ENCODE measurements at regions not wholly inside any gene's neighbourhood (a gene's known extent, or its start where the extent isn't known, plus 50 kb on each side); places are given as distances from the start of the nearest gene placed in this dataset.

DNA sequence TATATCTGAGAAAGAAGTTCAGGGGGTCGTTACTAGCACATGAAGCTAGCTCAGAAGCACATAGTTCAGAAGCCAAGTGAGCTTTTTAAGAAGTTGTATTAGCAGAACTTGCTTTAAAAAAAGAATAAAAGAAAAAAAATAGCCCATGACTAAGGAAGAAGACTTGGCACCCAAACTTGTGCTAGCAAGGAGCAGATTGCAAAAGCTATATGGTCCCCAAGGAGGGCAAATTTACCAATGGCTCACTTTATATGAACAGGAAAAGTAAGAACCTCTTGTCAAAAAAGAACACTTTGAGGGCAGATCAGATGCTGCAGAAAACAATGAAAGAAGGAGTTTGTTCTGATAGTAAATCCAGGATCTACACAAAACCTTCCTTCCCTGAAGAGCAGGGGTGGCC, 486.5 kb upstream of the ACVR2A start:
- peaks cover 2% of the 10 kb centered on the region for H3K27me3 Mint-ChIP-seq (ENCODE audit: insufficient read depth)
- H3K4me3 Mint-ChIP-seq: no peak overlapping the region
- H3K27ac Mint-ChIP-seq: no peak overlapping the region
- DNase-seq (ENCODE audit: low spot score): no peak
- H3K4me1 Mint-ChIP-seq (ENCODE audit: low read depth): no peaks in the 10 kb centered on the region
- H3K9me3 Mint-ChIP-seq: no peaks in the 10 kb centered on the region
- H3K36me3 Mint-ChIP-seq (ENCODE audit: low read depth): no peaks in the 10 kb centered on the region
- intact Hi-C loops (cut with micrococcal nuclease): no loop called here

DNA sequence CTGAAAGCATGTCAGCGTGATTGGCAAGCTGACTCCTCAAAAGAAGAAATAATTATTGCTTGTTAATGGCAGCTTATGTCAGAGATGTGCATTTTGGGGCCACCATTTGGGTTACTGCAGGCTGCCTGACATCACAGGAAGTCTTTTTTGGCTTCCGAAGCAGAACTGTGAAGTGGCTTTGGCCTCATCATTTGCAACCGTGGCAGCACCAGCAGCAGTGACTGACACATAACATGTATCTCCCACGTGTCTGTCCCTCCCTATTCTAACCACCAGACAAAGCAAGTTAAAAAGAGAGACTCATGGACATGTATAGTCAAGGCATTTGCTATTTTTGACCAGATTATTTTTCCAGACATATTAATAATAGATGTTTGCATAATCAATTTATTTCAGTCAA, 488.7 kb upstream of the ACVR2A start:
- peaks cover 2% of the 10 kb centered on the region for H3K27me3 Mint-ChIP-seq (ENCODE audit: insufficient read depth)
- no peaks in the 10 kb centered on the region for H3K9me3 Mint-ChIP-seq
- no peak for DNase-seq (ENCODE audit: low spot score)
- no peaks in the 10 kb centered on the region for H3K36me3 Mint-ChIP-seq (ENCODE audit: low read depth)
- no peak overlapping the region for H3K27ac Mint-ChIP-seq
- intact Hi-C loops (cut with micrococcal nuclease): no loop called here
- H3K4me1 Mint-ChIP-seq (ENCODE audit: low read depth): no peaks in the 10 kb centered on the region
- no peak overlapping the region for H3K4me3 Mint-ChIP-seq

DNA sequence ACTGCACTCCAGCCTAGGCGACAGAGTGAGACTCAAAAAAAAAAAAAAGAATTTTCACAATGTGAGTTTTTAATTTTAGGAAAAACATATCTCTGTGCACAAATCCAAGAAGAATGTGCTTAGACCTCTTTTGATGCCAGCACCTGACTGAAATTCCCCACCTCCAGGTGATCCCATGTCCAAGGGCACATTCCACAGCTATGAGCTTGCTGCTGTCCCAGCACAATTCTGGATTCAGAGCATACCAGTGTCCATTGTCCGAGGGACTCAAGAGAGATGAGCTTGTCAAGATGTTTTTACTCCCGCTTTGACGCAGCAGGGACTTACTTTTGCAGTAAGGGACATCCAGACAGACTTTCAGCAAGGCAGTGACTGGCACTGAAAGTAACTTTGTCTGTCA, 489.1 kb upstream of the ACVR2A start:
- no peaks in the 10 kb centered on the region for H3K9me3 Mint-ChIP-seq
- peaks cover 2% of the 10 kb centered on the region for H3K27me3 Mint-ChIP-seq (ENCODE audit: insufficient read depth)
- H3K4me3 Mint-ChIP-seq: no peak overlapping the region
- intact Hi-C loops (cut with micrococcal nuclease): no loop called here
- H3K4me1 Mint-ChIP-seq (ENCODE audit: low read depth): no peaks in the 10 kb centered on the region
- no peak for DNase-seq (ENCODE audit: low spot score)
- no peaks in the 10 kb centered on the region for H3K36me3 Mint-ChIP-seq (ENCODE audit: low read depth)
- no peak overlapping the region for H3K27ac Mint-ChIP-seq

DNA sequence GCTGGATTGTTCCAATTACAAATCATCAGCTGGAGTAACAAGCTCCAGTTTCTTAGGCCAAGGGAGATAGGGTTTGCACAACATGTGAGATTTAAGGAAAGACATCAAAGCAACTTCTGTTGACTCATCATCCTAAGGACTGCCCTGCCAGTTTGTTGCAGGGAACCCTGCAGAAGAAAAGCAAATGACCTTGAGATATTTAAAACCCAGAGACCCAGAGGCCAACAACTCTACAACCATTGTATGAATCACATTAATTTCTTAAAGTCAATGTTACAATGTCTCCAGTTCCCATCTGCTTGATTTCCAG, 491.8 kb upstream of the ACVR2A start:
- intact Hi-C loops (cut with micrococcal nuclease): no loop called here
- H3K4me3 Mint-ChIP-seq: no peak overlapping the region
- H3K27me3 Mint-ChIP-seq (ENCODE audit: insufficient read depth): no peaks in the 10 kb centered on the region
- H3K4me1 Mint-ChIP-seq (ENCODE audit: low read depth): no peaks in the 10 kb centered on the region
- DNase-seq (ENCODE audit: low spot score): no peak
- no peak overlapping the region for H3K27ac Mint-ChIP-seq
- no peaks in the 10 kb centered on the region for H3K9me3 Mint-ChIP-seq
- no peaks in the 10 kb centered on the region for H3K36me3 Mint-ChIP-seq (ENCODE audit: low read depth)

DNA sequence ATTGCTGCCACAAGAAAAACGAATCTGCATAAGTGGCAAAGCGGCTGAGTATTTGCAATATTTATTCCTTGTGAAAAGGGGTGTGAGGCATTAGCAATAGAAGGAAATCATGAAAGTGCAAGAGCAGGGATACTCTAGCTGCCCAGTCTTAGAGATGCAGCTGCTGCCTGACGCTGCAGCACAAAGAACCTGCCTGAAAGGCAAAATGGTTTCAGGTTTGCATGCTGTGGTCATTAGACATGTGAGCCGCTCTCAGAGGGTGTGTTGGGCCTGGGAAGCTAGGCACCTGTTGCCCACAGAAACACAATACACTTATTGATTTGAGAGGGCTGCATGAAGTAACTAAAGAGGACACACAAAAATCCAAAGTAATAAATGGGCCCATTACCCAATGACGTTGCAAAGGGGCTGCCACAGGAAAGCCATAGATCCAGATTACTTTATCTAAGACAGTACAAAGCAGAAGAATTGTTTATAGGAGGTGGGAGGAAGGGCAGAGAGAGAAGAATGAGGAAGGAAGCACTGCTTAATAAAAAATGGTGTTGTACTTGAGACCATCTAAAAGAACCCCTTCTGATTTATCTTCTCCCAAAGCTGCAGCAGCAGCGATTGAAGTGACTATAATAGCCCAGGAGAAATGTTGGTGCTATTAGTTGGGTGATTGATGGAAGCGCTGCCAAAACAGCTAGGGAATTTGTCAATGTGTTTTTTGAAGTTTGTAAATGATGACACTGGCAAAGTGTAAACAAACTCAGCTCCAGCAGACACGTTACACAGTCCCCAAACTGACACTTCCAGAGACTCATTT, 492.4 kb upstream of the ACVR2A start:
- Mint-ChIP-seq H3K27me3 (ENCODE audit: insufficient read depth) (no peaks in the 10 kb centered on the region), H3K9me3 (no peaks in the 10 kb centered on the region), H3K27ac (no peak overlapping the region), H3K4me3 (no peak overlapping the region), H3K4me1 (ENCODE audit: low read depth) (no peaks in the 10 kb centered on the region), H3K36me3 (ENCODE audit: low read depth) (no peaks in the 10 kb centered on the region)
- DNase-seq (ENCODE audit: low spot score): no peak
- intact Hi-C loops (cut with micrococcal nuclease): no loop called here

DNA sequence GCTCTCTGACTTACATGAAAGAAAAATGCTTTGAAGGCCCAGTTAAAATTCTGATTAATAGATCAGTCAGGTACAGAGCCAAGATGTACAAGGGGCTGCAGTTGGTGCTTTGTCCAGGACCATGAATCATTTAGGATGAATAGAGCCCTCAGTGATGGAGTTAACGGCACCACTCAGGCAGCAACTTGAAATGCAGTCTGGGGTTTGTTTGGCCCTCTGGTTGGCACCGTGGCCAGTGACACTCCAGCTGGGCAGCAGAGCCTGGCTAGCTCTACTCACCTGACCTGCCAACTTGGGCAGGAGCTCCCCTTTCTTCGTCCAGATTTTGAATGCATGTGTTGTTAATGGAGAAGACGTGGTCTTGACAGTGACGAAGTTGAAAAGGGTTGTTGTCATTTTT, 493.0 kb upstream of the ACVR2A start:
- no peak for DNase-seq (ENCODE audit: low spot score)
- Mint-ChIP-seq H3K27ac (no peak overlapping the region), H3K36me3 (ENCODE audit: low read depth) (no peaks in the 10 kb centered on the region), H3K4me3 (no peak overlapping the region), H3K9me3 (no peaks in the 10 kb centered on the region), H3K4me1 (ENCODE audit: low read depth) (no peaks in the 10 kb centered on the region), H3K27me3 (ENCODE audit: insufficient read depth) (no peaks in the 10 kb centered on the region)
- intact Hi-C loops (cut with micrococcal nuclease): no loop called here

DNA sequence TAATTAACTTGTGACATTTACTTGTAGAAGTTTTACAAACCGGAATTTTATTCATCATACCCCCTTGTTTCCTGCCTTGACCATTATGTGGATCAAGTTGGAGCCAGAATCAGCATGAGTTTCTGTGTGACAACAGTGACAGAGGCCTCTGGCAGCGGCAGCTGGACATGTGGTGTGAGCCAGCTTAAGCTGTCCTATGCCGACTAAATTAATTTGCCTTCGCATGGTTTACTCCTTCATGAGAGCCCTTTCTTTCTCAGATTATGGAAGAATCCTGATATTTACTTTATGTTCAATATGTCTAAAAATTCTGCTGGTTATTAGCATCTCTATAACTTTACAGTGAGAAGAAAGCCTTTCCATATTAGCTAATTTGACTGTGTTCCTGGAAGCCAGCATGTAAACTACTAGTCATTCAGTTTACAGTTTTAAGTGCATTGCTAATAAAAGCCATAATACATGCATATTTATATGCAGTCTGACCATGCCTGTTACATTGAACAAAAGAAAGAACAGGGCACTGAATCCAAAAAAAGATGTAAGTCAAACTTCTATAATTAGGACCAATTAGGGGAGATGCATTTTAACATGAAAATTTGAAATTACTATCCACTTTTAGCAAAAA, 495.8 kb upstream of the ACVR2A start:
- intact Hi-C loops (cut with micrococcal nuclease): no loop called here
- Mint-ChIP-seq H3K27ac (no peak overlapping the region), H3K36me3 (ENCODE audit: low read depth) (no peaks in the 10 kb centered on the region), H3K27me3 (ENCODE audit: insufficient read depth) (peaks cover 2% of the 10 kb centered on the region), H3K9me3 (peaks cover 8% of the 10 kb centered on the region), H3K4me1 (ENCODE audit: low read depth) (no peaks in the 10 kb centered on the region), H3K4me3 (no peak overlapping the region)
- DNase-seq (ENCODE audit: low spot score): no peak

DNA sequence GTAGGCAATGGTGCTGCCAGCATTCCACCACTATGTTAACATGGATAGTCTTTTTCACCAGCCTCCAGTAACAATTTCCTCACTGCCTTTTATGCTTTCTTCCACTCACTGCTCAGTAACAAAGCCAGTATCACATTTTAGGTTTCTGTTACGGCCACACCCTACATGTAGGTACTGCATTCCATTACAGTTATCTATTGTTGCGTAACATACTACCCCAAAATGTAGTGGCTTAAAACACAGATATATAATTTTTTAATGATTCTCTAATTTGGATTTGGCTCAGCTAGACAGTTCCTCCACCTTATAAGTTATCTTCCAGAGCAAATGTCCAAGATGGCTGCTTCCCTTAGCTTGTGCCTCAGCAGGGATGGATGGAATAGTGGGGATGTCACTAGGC, 498.7 kb upstream of the ACVR2A start:
- Mint-ChIP-seq H3K4me1 (ENCODE audit: low read depth) (no peaks in the 10 kb centered on the region), H3K27me3 (ENCODE audit: insufficient read depth) (peaks cover 4% of the 10 kb centered on the region), H3K9me3 (peaks cover 15% of the 10 kb centered on the region), H3K36me3 (ENCODE audit: low read depth) (peaks cover 1% of the 10 kb centered on the region), H3K27ac (no peak overlapping the region), H3K4me3 (no peak overlapping the region)
- no peak for DNase-seq (ENCODE audit: low spot score)
- intact Hi-C loops (cut with micrococcal nuclease): no loop called here

DNA sequence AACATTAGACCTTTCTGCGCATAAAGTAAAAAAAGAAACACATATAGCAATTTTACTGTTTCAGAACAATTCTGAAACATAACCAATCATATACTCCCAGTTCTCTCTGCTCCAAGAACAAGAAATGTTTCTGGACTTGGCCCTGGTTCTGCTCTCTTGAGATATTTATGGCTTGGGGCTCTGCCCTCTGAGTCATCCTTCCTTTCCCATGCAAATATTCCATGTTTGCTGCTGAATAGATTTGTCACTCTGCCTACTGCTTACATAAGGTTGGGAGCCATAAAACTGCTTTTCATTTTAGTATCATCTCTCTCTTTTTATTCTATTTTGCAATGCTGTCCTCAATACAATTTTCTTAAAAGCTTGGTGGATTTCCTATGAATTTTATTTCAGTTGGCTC, 499.6 kb upstream of the ACVR2A start:
- DNase-seq (ENCODE audit: low spot score): no peak
- intact Hi-C loops (cut with micrococcal nuclease): no loop called here
- no peaks in the 10 kb centered on the region for H3K4me1 Mint-ChIP-seq (ENCODE audit: low read depth)
- peaks cover 6% of the 10 kb centered on the region for H3K27me3 Mint-ChIP-seq (ENCODE audit: insufficient read depth)
- H3K27ac Mint-ChIP-seq: no peak overlapping the region
- peaks cover 15% of the 10 kb centered on the region for H3K9me3 Mint-ChIP-seq
- H3K4me3 Mint-ChIP-seq: no peak overlapping the region
- peaks cover 1% of the 10 kb centered on the region for H3K36me3 Mint-ChIP-seq (ENCODE audit: low read depth)

DNA sequence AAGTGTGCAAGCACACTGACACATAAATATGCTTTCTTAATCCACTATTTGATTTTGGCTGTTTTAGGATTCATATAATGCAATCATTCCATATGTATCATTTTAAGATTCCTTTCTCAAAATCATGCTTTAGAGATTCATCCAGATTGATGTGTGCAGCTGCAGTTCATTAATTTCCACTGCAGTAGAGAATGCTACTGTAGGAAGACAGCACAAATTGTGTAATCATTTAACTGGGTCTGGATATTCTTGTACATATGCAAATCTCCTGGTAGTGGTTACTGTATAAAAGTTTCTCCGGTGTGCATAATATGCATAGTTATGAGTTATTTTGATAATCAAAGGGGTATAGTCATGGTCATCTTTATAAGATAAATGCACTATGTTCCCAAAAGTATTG, 502.5 kb upstream of the ACVR2A start:
- H3K4me3 Mint-ChIP-seq: no peak overlapping the region
- peaks cover 1% of the 10 kb centered on the region for H3K36me3 Mint-ChIP-seq (ENCODE audit: low read depth)
- intact Hi-C loops (cut with micrococcal nuclease): no loop called here
- no peak for DNase-seq (ENCODE audit: low spot score)
- H3K9me3 Mint-ChIP-seq: peaks cover 15% of the 10 kb centered on the region
- H3K27ac Mint-ChIP-seq: no peak overlapping the region
- peaks cover 11% of the 10 kb centered on the region for H3K27me3 Mint-ChIP-seq (ENCODE audit: insufficient read depth)
- H3K4me1 Mint-ChIP-seq (ENCODE audit: low read depth): no peaks in the 10 kb centered on the region

DNA sequence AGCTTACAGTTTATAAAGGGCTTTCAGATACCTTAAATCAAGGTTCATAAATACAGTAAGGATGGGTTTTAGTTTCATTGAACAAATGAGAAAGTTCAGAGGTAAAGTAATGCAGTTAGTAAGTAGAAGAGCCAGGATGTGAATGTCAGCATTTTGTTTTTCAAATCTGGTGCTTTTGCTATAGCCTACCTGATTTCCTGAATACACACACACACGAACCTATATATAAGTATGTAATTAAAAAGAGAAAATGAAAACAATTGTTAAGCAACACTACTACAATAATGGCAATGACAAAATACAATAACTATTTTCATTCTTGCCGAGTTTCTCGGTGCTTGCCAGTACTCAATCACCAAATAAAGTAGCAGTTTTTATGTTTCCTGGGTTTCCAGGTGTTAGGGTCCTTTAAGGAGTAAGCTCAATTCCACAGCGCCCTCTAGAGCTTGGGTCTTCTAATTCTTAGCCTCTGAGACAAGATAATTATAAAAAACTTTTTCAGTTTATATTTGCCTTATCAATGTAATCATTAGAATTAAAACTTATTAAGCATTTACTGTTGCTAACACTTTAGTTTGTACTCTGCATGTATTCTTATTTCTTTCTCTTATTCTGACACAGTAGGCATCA, 512.9 kb upstream of the ACVR2A start:
- no peak overlapping the region for H3K27ac Mint-ChIP-seq
- H3K9me3 Mint-ChIP-seq: peaks cover 8% of the 10 kb centered on the region
- DNase-seq (ENCODE audit: low spot score): peak; percentile 11
- intact Hi-C loops (cut with micrococcal nuclease): loop anchor here (1.0 to 2.0 kb wide), 3 partner anchors 249 to 579 kb away; no protein-coding TSS in a partner anchor
- no peak overlapping the region for H3K4me3 Mint-ChIP-seq
- peaks cover 33% of the 10 kb centered on the region for H3K4me1 Mint-ChIP-seq (ENCODE audit: low read depth)
- peaks cover 2% of the 10 kb centered on the region for H3K36me3 Mint-ChIP-seq (ENCODE audit: low read depth)
- H3K27me3 Mint-ChIP-seq (ENCODE audit: insufficient read depth): peaks cover 6% of the 10 kb centered on the region

DNA sequence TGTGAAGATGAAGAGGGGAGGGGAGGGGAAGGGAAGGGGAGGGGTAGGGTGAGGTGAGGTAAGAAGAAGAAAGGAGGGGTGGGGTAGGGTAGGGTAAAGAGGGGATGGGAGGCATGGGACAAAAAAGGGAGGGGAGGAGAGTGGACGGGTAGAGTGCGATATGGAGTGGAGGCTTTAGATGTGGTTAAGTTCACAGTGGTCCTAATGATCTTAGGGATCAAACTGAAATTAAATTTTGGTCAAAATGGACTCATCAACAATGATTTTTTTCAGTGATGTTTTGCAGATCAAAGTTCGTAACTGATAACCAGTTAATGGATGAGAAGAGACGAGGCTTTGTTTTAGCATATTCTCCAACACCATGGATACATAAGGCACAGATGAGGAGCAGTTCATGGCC, 513.9 kb upstream of the ACVR2A start:
- Mint-ChIP-seq H3K9me3 (peaks cover 8% of the 10 kb centered on the region), H3K4me3 (no peak overlapping the region)
- intact Hi-C loops (cut with micrococcal nuclease): no loop called here

DNA sequence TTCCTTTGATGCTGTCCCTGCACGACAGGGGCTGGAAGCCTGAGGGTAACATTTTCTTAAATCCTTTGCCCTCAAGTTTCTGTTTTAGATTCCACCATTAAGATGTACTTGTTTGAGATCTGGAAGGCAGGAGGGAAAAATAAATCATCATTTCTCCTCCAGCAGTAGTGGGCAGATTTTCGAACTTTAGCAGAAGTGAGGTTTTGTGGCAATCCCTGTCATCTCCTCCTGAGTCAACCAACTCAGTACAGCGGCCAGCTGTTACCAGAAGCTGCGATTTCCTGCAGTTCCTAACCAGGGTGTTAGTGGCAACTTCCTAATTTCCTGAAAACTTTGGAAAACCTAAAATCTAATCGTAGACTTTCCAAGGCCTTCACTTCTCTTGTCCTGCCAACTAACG, 517.2 kb upstream of the ACVR2A start:
- H3K27ac Mint-ChIP-seq: peak overlapping the region; percentile 81
- peak overlapping the region; percentile 50 for H3K4me3 Mint-ChIP-seq
- peaks cover 11% of the 10 kb centered on the region for H3K9me3 Mint-ChIP-seq
- peaks cover 1% of the 10 kb centered on the region for H3K36me3 Mint-ChIP-seq (ENCODE audit: low read depth)
- no peak for DNase-seq (ENCODE audit: low spot score)
- peaks cover 2% of the 10 kb centered on the region for H3K27me3 Mint-ChIP-seq (ENCODE audit: insufficient read depth)
- H3K4me1 Mint-ChIP-seq (ENCODE audit: low read depth): peaks cover 39% of the 10 kb centered on the region
- intact Hi-C loops (cut with micrococcal nuclease): loop anchor here (1.0 to 5.0 kb wide), 4 partner anchors 30 to 244 kb away; no protein-coding TSS in a partner anchor

More for the DNA sequence above, 513.9 kb upstream of the ACVR2A start:
- peaks cover 2% of the 10 kb centered on the region for H3K36me3 Mint-ChIP-seq (ENCODE audit: low read depth)
- H3K27me3 Mint-ChIP-seq (ENCODE audit: insufficient read depth): peaks cover 2% of the 10 kb centered on the region
- peaks cover 41% of the 10 kb centered on the region for H3K4me1 Mint-ChIP-seq (ENCODE audit: low read depth)
- DNase-seq (ENCODE audit: low spot score): no peak
- H3K27ac Mint-ChIP-seq: no peak overlapping the region

All from activated T-helper 1 cell treated with anti-CD3 and anti-CD28 coated beads, Interleukin-12 subunit alpha, Interleukin-12 subunit beta, Interleukin-2, Interleukin-4 antibody, amounts not matched to agents 30 ng/mL and 10 ng/mL and 1 ng/mL, durations not matched to agents 14 hours and 24 hours and 36 hours (primary cell).